Testis (tissue), 2 donors: ENCODE measurements at regions not wholly inside any gene's neighbourhood (a gene's known extent, or its start where the extent isn't known, plus 50 kb on each side); places are given as distances from the start of the nearest gene placed in this dataset.

Experiments used
- DNase-seq: peaks from one replicate; pipeline ENCODE4 v3.0.0-alpha.2; 2019
- H3K27ac ChIP-seq, 2 donors: fragments of 200-600 bp; sonication (generic); one replicate each; pipeline ENCODE4 v1.5.1; 2019
- H3K27me3 ChIP-seq: fragments of 200-600 bp; sonication (generic); one replicate; pipeline ENCODE4 v1.5.1; 2019
- H3K36me3 ChIP-seq: fragments of 200-600 bp; sonication (generic); one replicate; pipeline ENCODE4 v1.5.1; 2017; ENCODE audit warnings: low read depth; ENCODE audit errors: missing control alignments
- H3K4me1 ChIP-seq: fragments of 200-600 bp; sonication (generic); one replicate; pipeline ENCODE4 v1.5.1; 2019
- H3K4me3 ChIP-seq, 2 donors: fragments of 200-600 bp; sonication (generic); one replicate each; pipeline ENCODE4 v1.5.1; 2017 to 2019
- H3K9me3 ChIP-seq: fragments of 200-600 bp; sonication (generic); one replicate; pipeline ENCODE4 v1.5.1; 2017
- CTCF ChIP-seq, 3 experiments: fragments of 450-650 bp in 2 of 3; fragments of 200-600 bp in 1 of 3; sonication (generic) in 1 of 3; IDR thresholded peaks; one replicate each; pipeline ENCODE4 v1.5.1; 2016 to 2019; ENCODE audit warnings: antibody characterized with exemption in 3 of 3, mild to moderate bottlenecking in 2 of 3, moderate library complexity in 1 of 3
- POLR2A ChIP-seq: fragments of 450-650 bp; IDR thresholded peaks from one replicate; pipeline ENCODE4 v1.6.1; 2017; ENCODE audit warnings: antibody characterized with exemption, mild to moderate bottlenecking, moderate library complexity
- WGBS, 2 donors: methylation state at CpG; one replicate each; pipeline ENCODE4 v1.1.5; 2018; 5-methylcytosine and 5-hydroxymethylcytosine counted together
- intact Hi-C: fragments of 100-400 bp; cut with DNase I; formaldehyde crosslinking; loops from one replicate; pipeline ENCODE4 v1.15.1; 2023; ENCODE audit warnings: low total_unique reads

GRCh38 chr14:95466506-95466905 is 49.9 kb downstream of the SYNE3 start:
- no peaks in the 10 kb centered on the region for H3K36me3 ChIP-seq
- intact Hi-C loops: no loop called here

GRCh38 chr14:95465936-95466335 is 50.5 kb downstream of the SYNE3 start:
- intact Hi-C loops: no loop called here
- no peak for DNase-seq
- Histone ChIP-seq H3K4me1 (peaks cover 12% of the 10 kb centered on the region), H3K9me3 (no peaks in the 10 kb centered on the region), H3K27me3 (no peaks in the 10 kb centered on the region), H3K36me3 (no peaks in the 10 kb centered on the region), H3K4me3 (no peak overlapping the region), H3K27ac (no peak overlapping the region)
- no peak for TF ChIP-seq POLR2A
- TF ChIP-seq CTCF (IDR thresholded peaks at IDR 0.05): no peak
- WGBS, 2 donors: 95 to 96% methylated on average over 14 to 15 of the region's 15 CpGs

More at GRCh38 chr14:95466506-95466905, 49.9 kb downstream of the SYNE3 start:
- Histone ChIP-seq H3K27me3 (no peaks in the 10 kb centered on the region), H3K9me3 (no peaks in the 10 kb centered on the region), H3K4me1 (peaks cover 17% of the 10 kb centered on the region), H3K27ac (no peak overlapping the region), H3K4me3 (no peak overlapping the region)
- WGBS, 2 donors: 49 to 84% methylated on average over 4 of the region's 4 CpGs
- no peak for DNase-seq
- TF ChIP-seq POLR2A (no peak), CTCF (IDR thresholded peaks at IDR 0.05) (no peak)

- Histone ChIP-seq H3K4me3 (no peak overlapping the region), H3K9me3 (no peaks in the 10 kb centered on the region), H3K36me3 (no peaks in the 10 kb centered on the region), H3K27ac (no peak overlapping the region), H3K27me3 (no peaks in the 10 kb centered on the region), H3K4me1 (peaks cover 11% of the 10 kb centered on the region)
- TF ChIP-seq CTCF (IDR thresholded peaks at IDR 0.05) (no peak), POLR2A (no peak)
- WGBS, 2 donors: 90 to 98% methylated on average over 2 to 3 of the region's 3 CpGs
- intact Hi-C loops: no loop called here
- no peak for DNase-seq
Measured at GRCh38 chr14:95465358-95465757, 51.1 kb downstream of the SYNE3 start.

GRCh38 chr14:95464514-95464913 is 51.9 kb downstream of the SYNE3 start:
- Histone ChIP-seq H3K36me3 (no peaks in the 10 kb centered on the region), H3K9me3 (no peaks in the 10 kb centered on the region), H3K4me1 (peaks cover 11% of the 10 kb centered on the region), H3K4me3 (no peak overlapping the region), H3K27ac (no peak overlapping the region), H3K27me3 (no peaks in the 10 kb centered on the region)
- no peak for DNase-seq
- 94 to 95% methylated on average over 4 of the region's 4 CpGs for WGBS, 2 donors
- intact Hi-C loops: no loop called here
- TF ChIP-seq POLR2A (no peak), CTCF (IDR thresholded peaks at IDR 0.05) (no peak)

- Histone ChIP-seq H3K9me3 (no peaks in the 10 kb centered on the region), H3K4me1 (peaks cover 11% of the 10 kb centered on the region), H3K4me3 (no peak overlapping the region), H3K27me3 (no peaks in the 10 kb centered on the region), H3K27ac (no peak overlapping the region), H3K36me3 (no peaks in the 10 kb centered on the region)
- TF ChIP-seq CTCF (IDR thresholded peaks at IDR 0.05): no peak
- 64 to 78% methylated on average over 6 of the region's 6 CpGs for WGBS, 2 donors
- intact Hi-C loops: no loop called here
- DNase-seq: no peak
Measured at GRCh38 chr14:95464103-95464502, 52.3 kb downstream of the SYNE3 start.
